ENCODE measurements at regions not wholly inside any gene's neighbourhood (a gene's known extent, or its start where the extent isn't known, plus 50 kb on each side); places are given as distances from the start of the nearest gene placed in this dataset.

DNA sequence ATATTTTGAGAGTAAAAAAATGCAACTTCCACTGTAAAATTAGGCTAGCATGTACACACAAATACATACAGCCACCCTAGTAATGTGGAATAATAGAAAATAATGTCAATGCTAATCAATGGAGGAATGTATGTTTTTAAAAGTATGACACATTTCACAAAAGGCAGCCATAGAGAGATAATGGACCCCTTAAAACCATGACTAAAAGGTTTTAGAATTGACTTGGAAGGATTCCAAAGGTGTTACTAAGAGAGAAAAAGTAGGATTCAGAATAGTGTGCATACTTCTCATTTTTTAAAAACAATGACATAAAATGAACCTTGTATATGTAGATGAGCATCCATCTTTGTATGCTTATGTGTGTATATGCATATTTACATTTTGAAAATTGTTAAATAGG lies 597.9 kb upstream of the PCDH9 start (continued):
- TF ChIP-seq, protein P1, sequence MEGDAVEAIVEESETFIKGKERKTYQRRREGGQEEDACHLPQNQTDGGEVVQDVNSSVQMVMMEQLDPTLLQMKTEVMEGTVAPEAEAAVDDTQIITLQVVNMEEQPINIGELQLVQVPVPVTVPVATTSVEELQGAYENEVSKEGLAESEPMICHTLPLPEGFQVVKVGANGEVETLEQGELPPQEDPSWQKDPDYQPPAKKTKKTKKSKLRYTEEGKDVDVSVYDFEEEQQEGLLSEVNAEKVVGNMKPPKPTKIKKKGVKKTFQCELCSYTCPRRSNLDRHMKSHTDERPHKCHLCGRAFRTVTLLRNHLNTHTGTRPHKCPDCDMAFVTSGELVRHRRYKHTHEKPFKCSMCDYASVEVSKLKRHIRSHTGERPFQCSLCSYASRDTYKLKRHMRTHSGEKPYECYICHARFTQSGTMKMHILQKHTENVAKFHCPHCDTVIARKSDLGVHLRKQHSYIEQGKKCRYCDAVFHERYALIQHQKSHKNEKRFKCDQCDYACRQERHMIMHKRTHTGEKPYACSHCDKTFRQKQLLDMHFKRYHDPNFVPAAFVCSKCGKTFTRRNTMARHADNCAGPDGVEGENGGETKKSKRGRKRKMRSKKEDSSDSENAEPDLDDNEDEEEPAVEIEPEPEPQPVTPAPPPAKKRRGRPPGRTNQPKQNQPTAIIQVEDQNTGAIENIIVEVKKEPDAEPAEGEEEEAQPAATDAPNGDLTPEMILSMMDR (IDR thresholded peaks at IDR 0.05; ENCODE audit: low read depth, low read length, missing input control): no peak
- TF ChIP-seq, protein P2, sequence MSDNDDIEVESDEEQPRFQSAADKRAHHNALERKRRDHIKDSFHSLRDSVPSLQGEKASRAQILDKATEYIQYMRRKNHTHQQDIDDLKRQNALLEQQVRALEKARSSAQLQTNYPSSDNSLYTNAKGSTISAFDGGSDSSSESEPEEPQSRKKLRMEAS (IDR thresholded peaks at IDR 0.05): no peak

DNA sequence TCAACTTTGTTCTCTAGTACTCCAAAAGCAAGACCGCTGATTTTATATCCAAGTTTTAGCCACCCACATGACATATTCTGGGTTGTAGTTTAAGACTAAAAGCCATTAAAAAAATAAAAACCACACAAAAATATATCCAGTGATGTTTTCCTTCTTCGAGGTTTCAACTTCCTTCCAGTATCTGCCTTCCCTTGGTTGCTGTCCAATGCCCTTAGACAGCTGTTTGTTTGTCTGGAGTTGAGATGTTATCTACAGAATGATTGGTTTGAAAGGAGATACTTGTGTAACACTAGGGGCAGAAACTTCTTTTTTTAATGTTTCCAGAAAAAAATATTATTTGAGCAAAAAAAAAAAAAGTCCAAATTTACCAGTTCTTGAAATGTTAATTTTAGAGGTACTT lies 591.5 kb upstream of the PCDH9 start:
- Histone ChIP-seq H3K27me3 (ENCODE audit: control insufficient read depth in 4 of 4, insufficient read depth in 4 of 4, low read length in 3 of 4) (no peaks in the 10 kb centered on the region), H3K9ac (ENCODE audit: low read depth in 1 of 2, low read length in 2 of 2) (no peak overlapping the region), H3K4me1 (ENCODE audit: control insufficient read depth in 4 of 4, insufficient read depth in 4 of 4, low read length in 3 of 4) (no peaks in the 10 kb centered on the region), H3K9me3 (ENCODE audit: control insufficient read depth in 4 of 4, low read length in 3 of 4) (no peaks in the 10 kb centered on the region), H3K36me3 (ENCODE audit: control insufficient read depth in 4 of 4, insufficient read depth in 3 of 4, low read depth in 1 of 4, low read length in 3 of 4) (no peaks in the 10 kb centered on the region), H3K4me3 (ENCODE audit: low read depth in 1 of 3, low read length in 3 of 3) (no peak overlapping the region), H3K27ac (ENCODE audit: low read depth in 1 of 2, low read length in 2 of 2) (no peak overlapping the region)
- TF ChIP-seq EGR1 (IDR thresholded peaks at IDR 0.05; ENCODE audit: low read depth in 2 of 2): no peak
- TF ChIP-seq, protein P1 (IDR thresholded peaks at IDR 0.05; ENCODE audit: low read depth, low read length, missing input control): no peak
- TF ChIP-seq, protein P3, sequence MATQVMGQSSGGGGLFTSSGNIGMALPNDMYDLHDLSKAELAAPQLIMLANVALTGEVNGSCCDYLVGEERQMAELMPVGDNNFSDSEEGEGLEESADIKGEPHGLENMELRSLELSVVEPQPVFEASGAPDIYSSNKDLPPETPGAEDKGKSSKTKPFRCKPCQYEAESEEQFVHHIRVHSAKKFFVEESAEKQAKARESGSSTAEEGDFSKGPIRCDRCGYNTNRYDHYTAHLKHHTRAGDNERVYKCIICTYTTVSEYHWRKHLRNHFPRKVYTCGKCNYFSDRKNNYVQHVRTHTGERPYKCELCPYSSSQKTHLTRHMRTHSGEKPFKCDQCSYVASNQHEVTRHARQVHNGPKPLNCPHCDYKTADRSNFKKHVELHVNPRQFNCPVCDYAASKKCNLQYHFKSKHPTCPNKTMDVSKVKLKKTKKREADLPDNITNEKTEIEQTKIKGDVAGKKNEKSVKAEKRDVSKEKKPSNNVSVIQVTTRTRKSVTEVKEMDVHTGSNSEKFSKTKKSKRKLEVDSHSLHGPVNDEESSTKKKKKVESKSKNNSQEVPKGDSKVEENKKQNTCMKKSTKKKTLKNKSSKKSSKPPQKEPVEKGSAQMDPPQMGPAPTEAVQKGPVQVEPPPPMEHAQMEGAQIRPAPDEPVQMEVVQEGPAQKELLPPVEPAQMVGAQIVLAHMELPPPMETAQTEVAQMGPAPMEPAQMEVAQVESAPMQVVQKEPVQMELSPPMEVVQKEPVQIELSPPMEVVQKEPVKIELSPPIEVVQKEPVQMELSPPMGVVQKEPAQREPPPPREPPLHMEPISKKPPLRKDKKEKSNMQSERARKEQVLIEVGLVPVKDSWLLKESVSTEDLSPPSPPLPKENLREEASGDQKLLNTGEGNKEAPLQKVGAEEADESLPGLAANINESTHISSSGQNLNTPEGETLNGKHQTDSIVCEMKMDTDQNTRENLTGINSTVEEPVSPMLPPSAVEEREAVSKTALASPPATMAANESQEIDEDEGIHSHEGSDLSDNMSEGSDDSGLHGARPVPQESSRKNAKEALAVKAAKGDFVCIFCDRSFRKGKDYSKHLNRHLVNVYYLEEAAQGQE (IDR thresholded peaks at IDR 0.05): no peak
- TF ChIP-seq RAD21 (IDR thresholded peaks at IDR 0.05): no peak
- TF ChIP-seq, protein P4, sequence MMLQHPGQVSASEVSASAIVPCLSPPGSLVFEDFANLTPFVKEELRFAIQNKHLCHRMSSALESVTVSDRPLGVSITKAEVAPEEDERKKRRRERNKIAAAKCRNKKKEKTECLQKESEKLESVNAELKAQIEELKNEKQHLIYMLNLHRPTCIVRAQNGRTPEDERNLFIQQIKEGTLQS (IDR thresholded peaks at IDR 0.05): no peak
- no peak for TF ChIP-seq GABPA (IDR thresholded peaks at IDR 0.05 in 1 of 2, conservative IDR thresholded peaks at IDR 0.05 in 1 of 2)
- no peak for TF ChIP-seq TAF1 (conservative IDR thresholded peaks at IDR 0.05)
- TF ChIP-seq, protein P2 (IDR thresholded peaks at IDR 0.05): no peak
- TF ChIP-seq, protein P5, sequence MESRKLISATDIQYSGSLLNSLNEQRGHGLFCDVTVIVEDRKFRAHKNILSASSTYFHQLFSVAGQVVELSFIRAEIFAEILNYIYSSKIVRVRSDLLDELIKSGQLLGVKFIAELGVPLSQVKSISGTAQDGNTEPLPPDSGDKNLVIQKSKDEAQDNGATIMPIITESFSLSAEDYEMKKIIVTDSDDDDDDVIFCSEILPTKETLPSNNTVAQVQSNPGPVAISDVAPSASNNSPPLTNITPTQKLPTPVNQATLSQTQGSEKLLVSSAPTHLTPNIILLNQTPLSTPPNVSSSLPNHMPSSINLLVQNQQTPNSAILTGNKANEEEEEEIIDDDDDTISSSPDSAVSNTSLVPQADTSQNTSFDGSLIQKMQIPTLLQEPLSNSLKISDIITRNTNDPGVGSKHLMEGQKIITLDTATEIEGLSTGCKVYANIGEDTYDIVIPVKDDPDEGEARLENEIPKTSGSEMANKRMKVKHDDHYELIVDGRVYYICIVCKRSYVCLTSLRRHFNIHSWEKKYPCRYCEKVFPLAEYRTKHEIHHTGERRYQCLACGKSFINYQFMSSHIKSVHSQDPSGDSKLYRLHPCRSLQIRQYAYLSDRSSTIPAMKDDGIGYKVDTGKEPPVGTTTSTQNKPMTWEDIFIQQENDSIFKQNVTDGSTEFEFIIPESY (IDR thresholded peaks at IDR 0.05): no peak
- TF ChIP-seq RXRA (IDR thresholded peaks at IDR 0.05): no peak
- no peak for TF ChIP-seq NR2F2 (IDR thresholded peaks at IDR 0.05)
- TF ChIP-seq YY1 (IDR thresholded peaks at IDR 0.05): no peak
- no peak for TF ChIP-seq SP1 (IDR thresholded peaks at IDR 0.05)
- TF ChIP-seq HNF4G (IDR thresholded peaks at IDR 0.05): no peak
- TF ChIP-seq FOXA1 (IDR thresholded peaks at IDR 0.05): no peak
- TF ChIP-seq JUND (IDR thresholded peaks at IDR 0.05): no peak
- 61% methylated on average over 2 of the region's 2 CpGs for WGBS
- DNase-seq (ENCODE audit: low spot score): no peak
